IMR-90 (cell line): ENCODE measurements at regions not wholly inside any gene's neighbourhood (a gene's known extent, or its start where the extent isn't known, plus 50 kb on each side); places are given as distances from the start of the nearest gene placed in this dataset.

Source experiments
- ATAC-seq: fragments of 200-7000 bp; cut with Tn5 transposase; 2 replicates; pipeline ENCODE4 v1.9.1; 2020; ENCODE audit warnings: low read depth, mild to moderate bottlenecking, moderate library complexity
- BruUV-seq: library from RNA; stranded (reverse); fragments of 400-500 nt; replicated peaks from 2 replicates; lab custom pipeline; 2021; lab: Mats Ljungman, UMichigan
- CTCF ChIA-PET: fragments of 300-600 bp; formaldehyde crosslinking; extraction: SDS; loops from one replicate; lab custom pipeline; 2021; ENCODE audit warnings: antibody characterized with exemption; lab: Yijun Ruan, JAX
- POLR2A ChIA-PET: fragments of 300-600 bp; sonication (Branson Sonifier 250); formaldehyde crosslinking; loops from one replicate; lab custom pipeline; 2022; ENCODE audit warnings: antibody characterized with exemption; ENCODE audit not compliant: unreplicated experiment; lab: Charles Lee
- DNase-seq: peaks from one replicate; pipeline ENCODE4 v3.0.0; 2013
- H2AFZ ChIP-seq: replicated peaks from 2 replicates; pipeline ENCODE3; 2013; ENCODE audit warnings: low read length, mild to moderate bottlenecking; ENCODE audit not compliant: poor library complexity
- H2AK5ac ChIP-seq: 2 replicates; pipeline ENCODE4 v1.6.1; 2013; ENCODE audit warnings: low read depth, low read length, inconsistent platforms
- H2AK9ac ChIP-seq: replicated peaks from 2 replicates; pipeline ENCODE3; 2013; ENCODE audit warnings: mild to moderate bottlenecking, low read depth, low read length, moderate library complexity; ENCODE audit not compliant: poor library complexity
- H2BK120ac ChIP-seq: 2 replicates; pipeline ENCODE4 v1.6.1; 2013; ENCODE audit warnings: low read depth, low read length, inconsistent platforms
- H2BK15ac ChIP-seq: 3 replicates; pipeline ENCODE4 v1.6.1; 2013; ENCODE audit warnings: low read depth, low read length, inconsistent platforms
- H2BK20ac ChIP-seq: 2 replicates; pipeline ENCODE4 v1.6.1; 2013; ENCODE audit warnings: low read depth, mild to moderate bottlenecking, inconsistent platforms, low read length, moderate library complexity
- H2BK5ac ChIP-seq: 2 replicates; pipeline ENCODE4 v1.6.1; 2013; ENCODE audit warnings: mild to moderate bottlenecking, low read depth, low read length, inconsistent platforms; ENCODE audit not compliant: poor library complexity, severe bottlenecking
- H3K14ac ChIP-seq: replicated peaks from 2 replicates; pipeline ENCODE4 v1.6.1; 2013; ENCODE audit warnings: low read depth, low read length, inconsistent platforms
- H3K18ac ChIP-seq: 2 replicates; pipeline ENCODE4 v1.6.1; 2013; ENCODE audit warnings: low read depth, low read length, control low read depth
- H3K23ac ChIP-seq: 2 replicates; pipeline ENCODE4 v1.6.1; 2013; ENCODE audit warnings: low read depth, low read length, inconsistent platforms
- H3K27ac ChIP-seq: 2 replicates; pipeline ENCODE4 v1.5.1; 2013; ENCODE audit warnings: mild to moderate bottlenecking, control low read depth, low read length; ENCODE audit not compliant: insufficient read depth
- H3K27me3 ChIP-seq: 2 replicates; pipeline ENCODE4 v1.6.1; 2013; ENCODE audit warnings: low read length; ENCODE audit not compliant: control insufficient read depth, insufficient read depth
- H3K36me3 ChIP-seq: 2 replicates; pipeline ENCODE4 v1.6.1; 2013; ENCODE audit warnings: low read length, mixed read lengths; ENCODE audit not compliant: control insufficient read depth, insufficient read depth
- H3K4ac ChIP-seq: 2 replicates; pipeline ENCODE4 v1.6.1; 2013; ENCODE audit warnings: low read depth, low read length, inconsistent platforms
- H3K4me1 ChIP-seq: 2 replicates; pipeline ENCODE4 v1.6.1; 2013; ENCODE audit warnings: low read length, mixed read lengths; ENCODE audit not compliant: control insufficient read depth, insufficient read depth
- H3K4me2 ChIP-seq: 2 replicates; pipeline ENCODE4 v1.6.1; 2013; ENCODE audit warnings: low read depth, mild to moderate bottlenecking, control low read depth, low read length, moderate library complexity
- H3K4me3 ChIP-seq: 2 replicates; pipeline ENCODE4 v1.5.1; 2013; ENCODE audit warnings: low read depth, mild to moderate bottlenecking, control low read depth, low read length, moderate library complexity; ENCODE audit not compliant: insufficient read depth
- H3K56ac ChIP-seq: 2 replicates; pipeline ENCODE4 v1.6.1; 2013; ENCODE audit warnings: low read length, inconsistent platforms; ENCODE audit not compliant: insufficient read depth; ENCODE audit errors: extremely low read depth
- H3K79me1 ChIP-seq, 2 experiments: 2 replicates each; pipeline ENCODE4 v1.6.1; 2013; ENCODE audit warnings: low read length in 2 of 2, inconsistent platforms in 1 of 2, low read depth in 1 of 2
- H3K9ac ChIP-seq: 2 replicates; pipeline ENCODE4 v1.6.1; 2013; ENCODE audit warnings: low read depth, low read length, control low read depth
- H3K9me1 ChIP-seq: 2 replicates; pipeline ENCODE4 v1.6.1; 2013; ENCODE audit warnings: low read length, inconsistent platforms; ENCODE audit not compliant: insufficient read depth
- H3K9me3 ChIP-seq: 2 replicates; pipeline ENCODE4 v1.6.1; 2013; ENCODE audit warnings: low read length; ENCODE audit not compliant: control insufficient read depth, insufficient read depth
- H4K20me1 ChIP-seq: 2 replicates; pipeline ENCODE4 v1.6.1; 2013; ENCODE audit warnings: low read length, inconsistent platforms; ENCODE audit not compliant: insufficient read depth
- H4K5ac ChIP-seq: 2 replicates; pipeline ENCODE4 v1.6.1; 2013; ENCODE audit warnings: mild to moderate bottlenecking, low read depth, low read length, control low read depth
- H4K8ac ChIP-seq, 2 experiments: 2 replicates each; pipeline ENCODE4 v1.6.1; 2013; ENCODE audit warnings: low read depth in 2 of 2, low read length in 2 of 2, control low read depth in 1 of 2, inconsistent platforms in 1 of 2
- H4K91ac ChIP-seq: 2 replicates; pipeline ENCODE4 v1.6.1; 2013; ENCODE audit warnings: low read depth, low read length, inconsistent platforms; ENCODE audit not compliant: insufficient read depth
- CEBPB ChIP-seq: IDR thresholded peaks from 2 replicates; pipeline ENCODE4 v1.6.1; 2012; ENCODE audit warnings: low read depth, low read length, improper control_type of control experiment
- CHD1 ChIP-seq: IDR thresholded peaks from 2 replicates; pipeline ENCODE4 v1.6.1; 2012; ENCODE audit warnings: low read depth, low read length, improper control_type of control experiment
- FOS ChIP-seq: fragments of 150-350 bp; IDR thresholded peaks from 2 replicates; pipeline ENCODE4 v1.6.1; 2016; ENCODE audit warnings: low read depth, low read length
- MAZ ChIP-seq: IDR thresholded peaks from 2 replicates; pipeline ENCODE4 v1.6.1; 2012; ENCODE audit warnings: low read depth, mild to moderate bottlenecking, low read length, improper control_type of control experiment, moderate library complexity, borderline replicate concordance
- MXI1 ChIP-seq: IDR thresholded peaks from 2 replicates; pipeline ENCODE4 v1.6.1; 2012; ENCODE audit warnings: low read depth, mild to moderate bottlenecking, low read length, moderate library complexity, borderline replicate concordance
- NFE2L2 ChIP-seq: fragments of 150-350 bp; IDR thresholded peaks from 2 replicates; pipeline ENCODE4 v1.6.1; 2016; ENCODE audit warnings: low read depth, mild to moderate bottlenecking, low read length
- POLR2A ChIP-seq: IDR thresholded peaks from 2 replicates; pipeline ENCODE4 v1.6.1; 2012; ENCODE audit warnings: mild to moderate bottlenecking, low read depth, low read length
- RCOR1 ChIP-seq: IDR thresholded peaks from 2 replicates; pipeline ENCODE4 v1.6.1; 2012; ENCODE audit warnings: mild to moderate bottlenecking, low read length, improper control_type of control experiment; ENCODE audit not compliant: insufficient replicate concordance
- RFX5 ChIP-seq: IDR thresholded peaks from 2 replicates; pipeline ENCODE4 v1.8.0; 2012; ENCODE audit warnings: low read depth, mild to moderate bottlenecking, low read length, moderate library complexity
- SMC3 ChIP-seq: fragments of 150-350 bp; IDR thresholded peaks from 2 replicates; pipeline ENCODE4 v1.6.1; 2016; ENCODE audit warnings: low read depth, mild to moderate bottlenecking, antibody characterized with exemption, low read length, moderate library complexity
- WGBS, 2 experiments: methylation state at CpG; one replicate each; pipeline versions ENCODE4 v1.1.5 to v1.1.7; 2013; ENCODE audit warnings: missing lambda C conversion rate in 2 of 2; ENCODE audit not compliant: insufficient read length in 1 of 2; ENCODE audit errors: extremely low coverage in 2 of 2; 5-methylcytosine and 5-hydroxymethylcytosine counted together
- dilution Hi-C: fragments of 300-500 bp; cut with HindIII; formaldehyde crosslinking; loops from one replicate; pipeline ENCODE4 v1.14.3; 2018; ENCODE audit warnings: low sequenced_read_pairs; ENCODE audit not compliant: unreplicated experiment
- in situ Hi-C: fragments of 300-500 bp; cut with MboI; formaldehyde crosslinking; loops from 3 replicates; pipeline ENCODE4 v1.14.3; 2019; ENCODE audit warnings: low sequenced_read_pairs, inconsistent platforms, mixed read lengths
- intact Hi-C: fragments of 100-400 bp; cut with micrococcal nuclease; formaldehyde crosslinking; loops from 2 replicates; pipeline ENCODE4 v1.10.0; 2022
- TF ChIP-seq, protein P1 (sequence below): fragments of 150-350 bp; IDR thresholded peaks from 2 replicates; pipeline ENCODE4 v1.6.1; 2017; ENCODE audit warnings: mild to moderate bottlenecking, antibody characterized with exemption, low read length, low read depth
- TF ChIP-seq, protein P2 (sequence below): conservative IDR thresholded peaks from 2 replicates; pipeline ENCODE4 v1.5.1; 2012; ENCODE audit warnings: mild to moderate bottlenecking, low read depth, low read length, improper control_type of control experiment
- TF ChIP-seq, protein P3 (sequence below): fragments of 150-350 bp; IDR thresholded peaks from 2 replicates; pipeline ENCODE4 v1.6.1; 2016; ENCODE audit warnings: low read depth, mild to moderate bottlenecking, low read length, moderate library complexity, borderline replicate concordance

DNA sequence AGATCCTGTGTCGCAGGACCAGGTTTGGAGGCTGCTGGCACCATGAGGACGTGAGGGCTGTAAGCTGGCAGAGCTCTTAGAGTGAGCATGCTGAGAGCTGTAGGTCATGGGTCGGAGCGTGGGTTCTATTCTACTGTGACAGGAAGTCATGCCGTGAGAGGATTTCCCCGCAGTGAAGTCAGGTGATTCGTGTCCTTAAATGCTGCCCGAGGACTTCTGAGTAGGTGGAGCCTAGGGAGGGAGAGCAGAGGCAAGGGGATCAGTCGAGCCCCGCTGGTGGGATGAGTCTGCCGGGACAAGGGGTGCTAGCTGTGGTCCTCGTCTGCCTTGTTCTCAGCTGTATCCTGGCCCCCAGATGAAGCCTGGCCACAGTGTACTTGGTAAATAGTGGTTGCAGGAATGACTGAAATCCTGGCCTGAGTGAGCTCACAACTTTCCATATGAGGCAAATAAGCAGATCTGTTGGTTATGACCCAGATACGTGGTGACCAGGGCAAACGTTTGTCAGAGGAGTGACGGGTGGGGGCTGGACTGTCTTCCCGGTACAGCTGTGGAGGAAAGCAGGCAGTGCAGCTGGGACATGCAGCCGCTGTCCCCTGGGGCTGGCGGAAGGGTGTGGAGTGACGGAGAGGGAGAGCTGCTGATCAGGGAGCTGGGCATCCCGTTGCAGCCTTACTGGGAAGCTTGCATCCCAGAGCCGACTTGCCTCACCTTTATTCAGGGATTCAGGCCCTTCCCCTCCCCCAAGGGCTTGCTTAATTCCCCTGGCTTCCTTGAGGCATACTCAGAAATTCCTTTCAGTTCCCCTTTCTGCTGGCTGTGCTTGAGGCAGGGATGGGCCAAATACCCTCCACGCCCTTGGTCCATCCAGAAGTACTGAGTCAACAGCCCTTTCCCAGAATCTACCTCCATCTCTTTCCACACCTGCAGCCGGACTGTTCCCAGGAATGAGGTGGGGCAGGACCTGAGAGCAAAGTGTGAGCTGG is 250.9 kb upstream of the RREB1 start:
- no peaks in the 10 kb centered on the region for H3K9me3 ChIP-seq
- H3K9ac ChIP-seq = no peak overlapping the region; the same call in 1 of the 2 replicates
- WGBS, 2 experiments = 20% methylated on average over 6 of the region's 23 CpGs; no CpG with 5 or more reads in 1 of the 2 experiments
- H4K91ac ChIP-seq = no peak overlapping the region; the same call in 1 of the 2 replicates
- ATAC-seq (peak; percentile 46), DNase-seq (peak; percentile 37)
- H2AK9ac ChIP-seq = peak overlapping the region; percentile 56
- no peaks in the 10 kb centered on the region for H4K20me1 ChIP-seq
- no peak overlapping the region for H2BK20ac ChIP-seq
- H3K14ac ChIP-seq = no peak overlapping the region
- dilution Hi-C loops = no loop called here
- H3K4me2 ChIP-seq = peak overlapping the region; percentile 52
- H4K5ac ChIP-seq = 0 out of 2 replicates have a peak overlapping the region, but pooled peaks have one; percentile 8
- no peaks in the 10 kb centered on the region for H3K36me3 ChIP-seq
- peak overlapping the region; percentile 47; a peak in 2 of 4 replicates for H4K8ac ChIP-seq
- no peaks in the 10 kb centered on the region for H3K79me1 ChIP-seq
- no peak overlapping the region for H3K23ac ChIP-seq
- ChIA-PET CTCF (no interaction called here), POLR2A (no interaction called here)
- H3K18ac ChIP-seq = peak overlapping the region; percentile 30; the same call in 1 of the 2 replicates
- no peaks in the 10 kb centered on the region for H3K9me1 ChIP-seq
- no peak overlapping the region for H3K4me3 ChIP-seq
- H2AK5ac ChIP-seq = 0 out of 2 replicates have a peak overlapping the region, but pooled peaks have one; percentile 9
- in situ Hi-C loops = no loop called here
- H2AFZ ChIP-seq = peak overlapping the region; percentile 79
- H2BK15ac ChIP-seq = no peak overlapping the region; the same call in 2 of the 3 replicates
- no peak overlapping the region for H3K27ac ChIP-seq
- intact Hi-C loops = loop anchor here (10.0 kb wide), 1 partner anchor 248 kb away; the partner anchor contains the start of gene RREB1
- H2BK5ac ChIP-seq = peak overlapping the region; percentile 38
- H3K4ac ChIP-seq = peak overlapping the region; percentile 47; the same call in 1 of the 2 replicates
- no peaks in the 10 kb centered on the region for H3K27me3 ChIP-seq
- no peak overlapping the region for H3K56ac ChIP-seq
- BruUV-seq = no TSS peak
- peaks cover 9% of the 10 kb centered on the region for H3K4me1 ChIP-seq
- H2BK120ac ChIP-seq = no peak overlapping the region
- TF ChIP-seq CEBPB (no peak), POLR2A (no peak), MAZ (no peak), CHD1 (no peak), SMC3 (no peak), RFX5 (no peak), NFE2L2 (no peak), MXI1 (no peak), RCOR1 (no peak), FOS (no peak)
- TF ChIP-seq, protein P1, sequence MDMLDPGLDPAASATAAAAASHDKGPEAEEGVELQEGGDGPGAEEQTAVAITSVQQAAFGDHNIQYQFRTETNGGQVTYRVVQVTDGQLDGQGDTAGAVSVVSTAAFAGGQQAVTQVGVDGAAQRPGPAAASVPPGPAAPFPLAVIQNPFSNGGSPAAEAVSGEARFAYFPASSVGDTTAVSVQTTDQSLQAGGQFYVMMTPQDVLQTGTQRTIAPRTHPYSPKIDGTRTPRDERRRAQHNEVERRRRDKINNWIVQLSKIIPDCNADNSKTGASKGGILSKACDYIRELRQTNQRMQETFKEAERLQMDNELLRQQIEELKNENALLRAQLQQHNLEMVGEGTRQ = no peak
- TF ChIP-seq, protein P2, sequence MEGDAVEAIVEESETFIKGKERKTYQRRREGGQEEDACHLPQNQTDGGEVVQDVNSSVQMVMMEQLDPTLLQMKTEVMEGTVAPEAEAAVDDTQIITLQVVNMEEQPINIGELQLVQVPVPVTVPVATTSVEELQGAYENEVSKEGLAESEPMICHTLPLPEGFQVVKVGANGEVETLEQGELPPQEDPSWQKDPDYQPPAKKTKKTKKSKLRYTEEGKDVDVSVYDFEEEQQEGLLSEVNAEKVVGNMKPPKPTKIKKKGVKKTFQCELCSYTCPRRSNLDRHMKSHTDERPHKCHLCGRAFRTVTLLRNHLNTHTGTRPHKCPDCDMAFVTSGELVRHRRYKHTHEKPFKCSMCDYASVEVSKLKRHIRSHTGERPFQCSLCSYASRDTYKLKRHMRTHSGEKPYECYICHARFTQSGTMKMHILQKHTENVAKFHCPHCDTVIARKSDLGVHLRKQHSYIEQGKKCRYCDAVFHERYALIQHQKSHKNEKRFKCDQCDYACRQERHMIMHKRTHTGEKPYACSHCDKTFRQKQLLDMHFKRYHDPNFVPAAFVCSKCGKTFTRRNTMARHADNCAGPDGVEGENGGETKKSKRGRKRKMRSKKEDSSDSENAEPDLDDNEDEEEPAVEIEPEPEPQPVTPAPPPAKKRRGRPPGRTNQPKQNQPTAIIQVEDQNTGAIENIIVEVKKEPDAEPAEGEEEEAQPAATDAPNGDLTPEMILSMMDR = no peak
- TF ChIP-seq, protein P3, sequence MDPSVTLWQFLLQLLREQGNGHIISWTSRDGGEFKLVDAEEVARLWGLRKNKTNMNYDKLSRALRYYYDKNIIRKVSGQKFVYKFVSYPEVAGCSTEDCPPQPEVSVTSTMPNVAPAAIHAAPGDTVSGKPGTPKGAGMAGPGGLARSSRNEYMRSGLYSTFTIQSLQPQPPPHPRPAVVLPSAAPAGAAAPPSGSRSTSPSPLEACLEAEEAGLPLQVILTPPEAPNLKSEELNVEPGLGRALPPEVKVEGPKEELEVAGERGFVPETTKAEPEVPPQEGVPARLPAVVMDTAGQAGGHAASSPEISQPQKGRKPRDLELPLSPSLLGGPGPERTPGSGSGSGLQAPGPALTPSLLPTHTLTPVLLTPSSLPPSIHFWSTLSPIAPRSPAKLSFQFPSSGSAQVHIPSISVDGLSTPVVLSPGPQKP = no peak
